ENCODE measurements at regions not wholly inside any gene's neighbourhood (a gene's known extent, or its start where the extent isn't known, plus 50 kb on each side); places are given as distances from the start of the nearest gene placed in this dataset.

DNA sequence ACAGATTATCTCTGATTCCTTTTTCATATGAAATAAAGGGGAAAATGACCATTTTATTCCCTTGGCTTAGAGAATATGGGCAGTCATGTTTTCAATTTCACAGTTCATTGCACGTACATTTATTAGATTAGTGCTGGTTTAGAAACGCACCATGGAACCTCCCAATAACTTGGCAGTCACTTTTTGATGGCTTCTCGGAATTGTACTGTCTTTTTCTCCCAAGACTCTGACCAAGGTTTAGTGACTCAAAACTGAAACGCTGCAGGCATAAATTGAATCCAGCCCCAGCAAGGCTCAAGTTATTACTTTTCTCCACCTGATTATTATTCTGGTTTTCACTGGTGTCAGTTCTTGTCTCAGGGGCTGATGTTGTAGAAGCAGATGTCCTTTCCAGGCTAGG is 55.6 kb upstream of the EGFLAM start:
- ChIA-PET CTCF (no interaction called here), POLR2A (ENCODE audit: unreplicated experiment) (no interaction called here)
- dilution Hi-C loops (cut with HindIII; ENCODE audit: low sequenced_read_pairs, unreplicated experiment): no loop called here
- no peak overlapping the region for H4K8ac ChIP-seq (ENCODE audit: low read depth in 2 of 2, low read length in 2 of 2)
- TF ChIP-seq MAZ (IDR thresholded peaks at IDR 0.05; ENCODE audit: borderline replicate concordance, low read depth, low read length): no peak
- TF ChIP-seq RCOR1 (IDR thresholded peaks at IDR 0.05; ENCODE audit: insufficient replicate concordance, low read length): no peak
- TF ChIP-seq MAFK (IDR thresholded peaks at IDR 0.05; ENCODE audit: low read depth, low read length): no peak
- TF ChIP-seq POLR2A (IDR thresholded peaks at IDR 0.05; ENCODE audit: low read depth, low read length): no peak
- TF ChIP-seq FOS (IDR thresholded peaks at IDR 0.05; ENCODE audit: low read depth, low read length): no peak
- TF ChIP-seq CHD1 (IDR thresholded peaks at IDR 0.05; ENCODE audit: low read depth, low read length): no peak
- TF ChIP-seq NFE2L2 (IDR thresholded peaks at IDR 0.05; ENCODE audit: low read depth, low read length): no peak
- no peak for TF ChIP-seq MXI1 (IDR thresholded peaks at IDR 0.05; ENCODE audit: borderline replicate concordance, low read depth, low read length)
- TF ChIP-seq CEBPB (IDR thresholded peaks at IDR 0.05; ENCODE audit: low read depth, low read length): no peak
- no peak for TF ChIP-seq RFX5 (IDR thresholded peaks at IDR 0.05; ENCODE audit: low read depth, low read length)
- TF ChIP-seq, protein P1, sequence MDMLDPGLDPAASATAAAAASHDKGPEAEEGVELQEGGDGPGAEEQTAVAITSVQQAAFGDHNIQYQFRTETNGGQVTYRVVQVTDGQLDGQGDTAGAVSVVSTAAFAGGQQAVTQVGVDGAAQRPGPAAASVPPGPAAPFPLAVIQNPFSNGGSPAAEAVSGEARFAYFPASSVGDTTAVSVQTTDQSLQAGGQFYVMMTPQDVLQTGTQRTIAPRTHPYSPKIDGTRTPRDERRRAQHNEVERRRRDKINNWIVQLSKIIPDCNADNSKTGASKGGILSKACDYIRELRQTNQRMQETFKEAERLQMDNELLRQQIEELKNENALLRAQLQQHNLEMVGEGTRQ (IDR thresholded peaks at IDR 0.05; ENCODE audit: low read depth, low read length): no peak
- TF ChIP-seq, protein P2, sequence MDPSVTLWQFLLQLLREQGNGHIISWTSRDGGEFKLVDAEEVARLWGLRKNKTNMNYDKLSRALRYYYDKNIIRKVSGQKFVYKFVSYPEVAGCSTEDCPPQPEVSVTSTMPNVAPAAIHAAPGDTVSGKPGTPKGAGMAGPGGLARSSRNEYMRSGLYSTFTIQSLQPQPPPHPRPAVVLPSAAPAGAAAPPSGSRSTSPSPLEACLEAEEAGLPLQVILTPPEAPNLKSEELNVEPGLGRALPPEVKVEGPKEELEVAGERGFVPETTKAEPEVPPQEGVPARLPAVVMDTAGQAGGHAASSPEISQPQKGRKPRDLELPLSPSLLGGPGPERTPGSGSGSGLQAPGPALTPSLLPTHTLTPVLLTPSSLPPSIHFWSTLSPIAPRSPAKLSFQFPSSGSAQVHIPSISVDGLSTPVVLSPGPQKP (IDR thresholded peaks at IDR 0.05; ENCODE audit: borderline replicate concordance, low read depth, low read length): no peak
- no peak for TF ChIP-seq BHLHE40 (IDR thresholded peaks at IDR 0.05; ENCODE audit: low read depth, low read length)
- TF ChIP-seq, protein P3, sequence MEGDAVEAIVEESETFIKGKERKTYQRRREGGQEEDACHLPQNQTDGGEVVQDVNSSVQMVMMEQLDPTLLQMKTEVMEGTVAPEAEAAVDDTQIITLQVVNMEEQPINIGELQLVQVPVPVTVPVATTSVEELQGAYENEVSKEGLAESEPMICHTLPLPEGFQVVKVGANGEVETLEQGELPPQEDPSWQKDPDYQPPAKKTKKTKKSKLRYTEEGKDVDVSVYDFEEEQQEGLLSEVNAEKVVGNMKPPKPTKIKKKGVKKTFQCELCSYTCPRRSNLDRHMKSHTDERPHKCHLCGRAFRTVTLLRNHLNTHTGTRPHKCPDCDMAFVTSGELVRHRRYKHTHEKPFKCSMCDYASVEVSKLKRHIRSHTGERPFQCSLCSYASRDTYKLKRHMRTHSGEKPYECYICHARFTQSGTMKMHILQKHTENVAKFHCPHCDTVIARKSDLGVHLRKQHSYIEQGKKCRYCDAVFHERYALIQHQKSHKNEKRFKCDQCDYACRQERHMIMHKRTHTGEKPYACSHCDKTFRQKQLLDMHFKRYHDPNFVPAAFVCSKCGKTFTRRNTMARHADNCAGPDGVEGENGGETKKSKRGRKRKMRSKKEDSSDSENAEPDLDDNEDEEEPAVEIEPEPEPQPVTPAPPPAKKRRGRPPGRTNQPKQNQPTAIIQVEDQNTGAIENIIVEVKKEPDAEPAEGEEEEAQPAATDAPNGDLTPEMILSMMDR (conservative IDR thresholded peaks at IDR 0.05; ENCODE audit: low read depth, low read length): no peak
- no peak for TF ChIP-seq SMC3 (IDR thresholded peaks at IDR 0.05; ENCODE audit: low read depth, low read length)
- no peak for TF ChIP-seq RAD21 (IDR thresholded peaks at IDR 0.05; ENCODE audit: low read length)
- H3K18ac ChIP-seq (ENCODE audit: low read depth, low read length): no peak overlapping the region
- no peaks in the 10 kb centered on the region for H3K4me1 ChIP-seq (ENCODE audit: control insufficient read depth, insufficient read depth, low read length)
- no peak overlapping the region for H3K56ac ChIP-seq (ENCODE audit: extremely low read depth, insufficient read depth, low read length)
- H3K27ac ChIP-seq (ENCODE audit: insufficient read depth, low read length): no peak overlapping the region
- H3K14ac ChIP-seq (replicated peaks; ENCODE audit: low read depth, low read length): no peak overlapping the region
- no peak overlapping the region for H3K9ac ChIP-seq (ENCODE audit: low read depth, low read length)
- H2BK5ac ChIP-seq (ENCODE audit: low read depth, low read length, poor library complexity, severe bottlenecking): no peak overlapping the region
- DNase-seq (no peak), ATAC-seq (ENCODE audit: low read depth) (no peak)
- in situ Hi-C loops (cut with MboI; ENCODE audit: low sequenced_read_pairs): no loop called here
- peaks cover 4% of the 10 kb centered on the region for H3K27me3 ChIP-seq (ENCODE audit: control insufficient read depth, insufficient read depth, low read length)
- no peaks in the 10 kb centered on the region for H3K79me1 ChIP-seq (ENCODE audit: low read depth in 1 of 2, low read length in 2 of 2)
- no peak overlapping the region for H4K91ac ChIP-seq (ENCODE audit: insufficient read depth, low read depth, low read length)
- no TSS peak for BruUV-seq (replicated peaks)
- no peak overlapping the region for H2AFZ ChIP-seq (replicated peaks; ENCODE audit: low read length, poor library complexity)
- H3K9me3 ChIP-seq (ENCODE audit: control insufficient read depth, insufficient read depth, low read length): no peaks in the 10 kb centered on the region
- 60% methylated on average over 1 of the region's 4 CpGs; no CpG with 5 or more reads in 1 of the 2 experiments for WGBS, 2 experiments (ENCODE audit: extremely low coverage in 2 of 2, insufficient read length in 1 of 2)
- no peak overlapping the region for H3K4me2 ChIP-seq (ENCODE audit: low read depth, low read length)
- no peak overlapping the region for H3K23ac ChIP-seq (ENCODE audit: low read depth, low read length)
- no peak overlapping the region for H2AK5ac ChIP-seq (ENCODE audit: low read depth, low read length)
- no peaks in the 10 kb centered on the region for H4K20me1 ChIP-seq (ENCODE audit: insufficient read depth, low read length)
- no peak overlapping the region for H4K5ac ChIP-seq (ENCODE audit: low read depth, low read length)
- H3K9me1 ChIP-seq (ENCODE audit: insufficient read depth, low read length): no peaks in the 10 kb centered on the region
- no peak overlapping the region for H2BK120ac ChIP-seq (ENCODE audit: low read depth, low read length)
- H3K4me3 ChIP-seq (ENCODE audit: insufficient read depth, low read depth, low read length): no peak overlapping the region
- H2BK15ac ChIP-seq (ENCODE audit: low read depth, low read length): no peak overlapping the region
- no peaks in the 10 kb centered on the region for H3K36me3 ChIP-seq (ENCODE audit: control insufficient read depth, insufficient read depth, low read length)
- H2AK9ac ChIP-seq (replicated peaks; ENCODE audit: low read depth, low read length, poor library complexity): no peak overlapping the region
- intact Hi-C loops (cut with micrococcal nuclease): no loop called here
- no peak overlapping the region for H2BK20ac ChIP-seq (ENCODE audit: low read depth, low read length)
- H3K4ac ChIP-seq (ENCODE audit: low read depth, low read length): no peak overlapping the region
